ENCODE measurements at regions not wholly inside any gene's neighbourhood (a gene's known extent, or its start where the extent isn't known, plus 50 kb on each side); places are given as distances from the start of the nearest gene placed in this dataset.

GRCh38 chr4:171622729-171623128, 190.5 kb upstream of the GALNTL6 start:
- TF ChIP-seq CTCF (IDR thresholded peaks at IDR 0.05; ENCODE audit: low read depth, low read length, missing control alignments) = no peak
- no peak overlapping the region for H3K4me3 ChIP-seq (replicated peaks; ENCODE audit: low read depth, low read length)
- DNase-seq (ENCODE audit: extremely low read depth, low read depth) = no peak

GRCh38 chr4:171621646-171622045, 191.6 kb upstream of the GALNTL6 start:
- H3K4me3 ChIP-seq (replicated peaks; ENCODE audit: low read depth, low read length) = no peak overlapping the region
- DNase-seq (ENCODE audit: extremely low read depth, low read depth) = no peak
- TF ChIP-seq CTCF (IDR thresholded peaks at IDR 0.05; ENCODE audit: low read depth, low read length, missing control alignments) = no peak

- TF ChIP-seq CTCF (IDR thresholded peaks at IDR 0.05; ENCODE audit: low read depth, low read length, missing control alignments) = no peak
- DNase-seq (ENCODE audit: extremely low read depth, low read depth) = no peak
- H3K4me3 ChIP-seq (replicated peaks; ENCODE audit: low read depth, low read length) = no peak overlapping the region
Measured at GRCh38 chr4:171612907-171613306, 200.3 kb upstream of the GALNTL6 start.

- no peak overlapping the region for H3K4me3 ChIP-seq (replicated peaks; ENCODE audit: low read depth, low read length)
- no peak for TF ChIP-seq CTCF (IDR thresholded peaks at IDR 0.05; ENCODE audit: low read depth, low read length, missing control alignments)
- no peak for DNase-seq (ENCODE audit: extremely low read depth, low read depth)
Measured at GRCh38 chr4:171602638-171603355, 210.4 kb upstream of the GALNTL6 start.

GRCh38 chr4:171601091-171601490, 212.1 kb upstream of the GALNTL6 start:
- TF ChIP-seq CTCF (IDR thresholded peaks at IDR 0.05; ENCODE audit: low read depth, low read length, missing control alignments) = no peak
- no peak for DNase-seq (ENCODE audit: extremely low read depth, low read depth)
- H3K4me3 ChIP-seq (replicated peaks; ENCODE audit: low read depth, low read length) = no peak overlapping the region

GRCh38 chr4:171599628-171600027, 213.6 kb upstream of the GALNTL6 start:
- H3K4me3 ChIP-seq (replicated peaks; ENCODE audit: low read depth, low read length) = no peak overlapping the region
- no peak for TF ChIP-seq CTCF (IDR thresholded peaks at IDR 0.05; ENCODE audit: low read depth, low read length, missing control alignments)
- no peak for DNase-seq (ENCODE audit: extremely low read depth, low read depth)

GRCh38 chr4:171594293-171594692, 218.9 kb upstream of the GALNTL6 start:
- H3K4me3 ChIP-seq (replicated peaks; ENCODE audit: low read depth, low read length) = no peak overlapping the region

More at GRCh38 chr4:171594293-171594692, 218.9 kb upstream of the GALNTL6 start:
- no peak for TF ChIP-seq CTCF (IDR thresholded peaks at IDR 0.05; ENCODE audit: low read depth, low read length, missing control alignments)
- no peak for DNase-seq (ENCODE audit: extremely low read depth, low read depth)

Data from HFF-Myc (cell line).